HAP-1 (cell line): ENCODE measurements at regions not wholly inside any gene's neighbourhood (a gene's known extent, or its start where the extent isn't known, plus 50 kb on each side); places are given as distances from the start of the nearest gene placed in this dataset.

ENCODE experiments used
- DNase-seq, 2 experiments: peaks; one replicate each; pipeline ENCODE4 v3.0.0-alpha.2; 2016 to 2020; ENCODE audit warnings: low spot score in 2 of 2
- H3K27me3 ChIP-seq: fragments of 250-450 bp; sonication (Bioruptor Pico); 2 replicates; pipeline ENCODE4 v1.5.1; 2020; ENCODE audit warnings: low read depth, mild to moderate bottlenecking, moderate library complexity
- H3K36me3 ChIP-seq: fragments of 250-450 bp; sonication (Bioruptor Pico); replicated peaks from 2 replicates; pipeline ENCODE4 v1.5.1; 2020; ENCODE audit warnings: mild to moderate bottlenecking
- H3K4me1 ChIP-seq: fragments of 250-450 bp; sonication (Bioruptor Pico); 2 replicates; pipeline ENCODE4 v1.5.1; 2020; ENCODE audit warnings: mild to moderate bottlenecking
- H3K4me3 ChIP-seq: fragments of 250-450 bp; sonication (Bioruptor Pico); 2 replicates; pipeline ENCODE4 v1.5.1; 2020; ENCODE audit warnings: mild to moderate bottlenecking, moderate library complexity
- H3K9me3 ChIP-seq: fragments of 250-450 bp; sonication (Bioruptor Pico); 2 replicates; pipeline ENCODE4 v1.5.1; 2020; ENCODE audit warnings: mild to moderate bottlenecking, moderate library complexity
- in situ Hi-C: fragments of 300-500 bp; cut with MboI; formaldehyde crosslinking; loops from 3 replicates; pipeline ENCODE4 v1.14.3; 2020; ENCODE audit warnings: low sequenced_read_pairs, inconsistent platforms, mixed read lengths

DNA sequence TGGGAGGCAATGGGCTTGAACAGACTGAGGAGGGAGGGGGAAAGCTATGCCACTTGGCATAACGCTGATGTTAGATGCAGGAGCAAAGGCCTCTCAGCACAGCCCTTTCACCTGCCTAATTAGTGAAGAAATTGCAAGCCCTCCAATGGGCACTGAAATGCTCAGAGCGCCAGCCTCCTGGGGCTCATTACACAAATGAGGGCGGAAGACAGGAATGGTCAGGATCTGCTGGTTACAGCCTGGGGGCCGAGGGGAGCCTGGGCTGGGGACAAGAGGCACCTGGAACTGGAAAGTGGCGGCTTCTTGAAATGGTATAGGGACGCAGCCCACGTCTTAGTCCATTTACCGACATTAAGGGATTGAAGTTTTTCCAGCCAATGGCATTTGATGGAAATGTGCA lies 50.2 kb upstream of the PLET1 start:
- H3K36me3 ChIP-seq: no peaks in the 10 kb centered on the region
- in situ Hi-C loops: no loop called here
- no peaks in the 10 kb centered on the region for H3K9me3 ChIP-seq
- no peak for DNase-seq
- H3K27me3 ChIP-seq: no peaks in the 10 kb centered on the region
- no peaks in the 10 kb centered on the region for H3K4me1 ChIP-seq
- H3K4me3 ChIP-seq: no peak overlapping the region

DNA sequence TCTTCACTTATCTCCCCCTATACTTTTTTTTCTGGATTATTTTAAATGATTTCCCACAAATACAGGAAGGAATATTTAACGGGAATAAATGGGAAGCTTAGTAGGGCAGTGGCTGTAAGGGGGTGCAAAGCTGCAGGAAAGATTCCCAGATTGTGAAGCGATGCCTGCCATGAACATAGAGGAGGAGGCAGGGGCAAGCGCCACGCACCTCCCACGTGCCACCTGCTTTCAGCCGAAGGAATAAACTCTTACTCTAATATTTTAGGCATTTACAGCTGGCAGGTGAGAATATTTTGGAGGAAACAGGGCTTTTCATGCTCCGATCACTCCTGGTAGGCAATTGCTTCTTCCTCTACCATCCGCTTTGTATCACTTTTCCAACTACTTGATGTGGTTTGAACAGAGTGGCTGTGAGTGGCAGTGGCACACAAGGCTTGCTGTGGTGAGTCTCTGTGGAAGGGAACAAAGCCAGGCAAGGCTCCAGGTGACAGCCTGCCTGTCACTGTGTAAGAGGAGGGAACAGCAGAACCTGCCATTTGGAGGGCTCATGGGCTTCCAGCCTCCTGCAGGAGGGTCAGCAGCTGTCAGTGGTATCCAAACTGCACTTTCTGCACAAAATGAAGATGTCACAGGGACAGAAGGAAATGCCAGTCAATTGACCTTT lies 54.5 kb upstream of the PLET1 start:
- in situ Hi-C loops: no loop called here
- DNase-seq: no peak
- Histone ChIP-seq H3K36me3 (no peaks in the 10 kb centered on the region), H3K9me3 (no peaks in the 10 kb centered on the region), H3K4me1 (no peaks in the 10 kb centered on the region), H3K27me3 (no peaks in the 10 kb centered on the region), H3K4me3 (no peak overlapping the region)

DNA sequence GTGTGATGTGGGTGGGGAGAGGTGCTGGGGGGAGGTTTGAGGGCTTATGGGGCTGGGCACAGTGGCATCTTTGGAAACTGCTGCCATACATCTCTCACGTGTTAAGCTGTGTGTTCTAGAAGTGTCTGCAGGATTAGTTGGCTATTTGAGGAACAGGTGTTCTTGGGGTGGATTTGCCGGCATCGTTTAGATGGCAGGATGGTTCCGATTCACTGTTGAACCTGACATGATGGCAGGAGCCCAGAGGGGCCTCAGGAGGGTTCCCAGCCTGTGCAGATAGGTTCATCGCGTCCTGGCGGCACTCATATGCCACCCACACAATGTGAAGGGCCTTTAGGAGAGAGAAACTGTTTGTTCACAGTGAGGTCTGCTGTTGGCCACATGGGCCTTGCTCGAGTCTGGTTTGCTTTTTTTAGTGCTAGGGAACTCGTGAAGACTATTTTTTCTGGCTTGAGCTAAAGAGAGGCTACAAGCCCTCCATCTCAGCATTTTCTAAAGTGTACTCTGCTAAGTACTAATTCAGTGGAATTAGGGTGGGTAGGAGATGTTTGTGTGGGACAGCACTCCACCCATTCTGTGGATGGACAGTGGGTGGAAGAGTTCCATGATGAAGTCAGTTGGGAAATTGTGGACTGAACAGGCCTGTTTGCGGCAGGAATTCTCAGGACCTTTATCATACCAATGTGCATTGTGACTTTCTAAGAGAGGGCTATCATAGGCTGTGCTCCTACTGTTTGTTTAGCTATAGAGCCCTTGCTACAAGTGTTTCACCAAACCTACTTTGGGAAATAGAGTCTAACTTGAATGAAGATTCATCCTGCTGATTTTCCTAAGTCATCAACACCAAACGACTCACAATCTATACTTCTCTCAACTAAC lies 55.4 kb upstream of the PLET1 start:
- no peak for DNase-seq
- Histone ChIP-seq H3K4me1 (no peaks in the 10 kb centered on the region), H3K27me3 (no peaks in the 10 kb centered on the region), H3K9me3 (no peaks in the 10 kb centered on the region), H3K4me3 (no peak overlapping the region), H3K36me3 (no peaks in the 10 kb centered on the region)
- in situ Hi-C loops: no loop called here

DNA sequence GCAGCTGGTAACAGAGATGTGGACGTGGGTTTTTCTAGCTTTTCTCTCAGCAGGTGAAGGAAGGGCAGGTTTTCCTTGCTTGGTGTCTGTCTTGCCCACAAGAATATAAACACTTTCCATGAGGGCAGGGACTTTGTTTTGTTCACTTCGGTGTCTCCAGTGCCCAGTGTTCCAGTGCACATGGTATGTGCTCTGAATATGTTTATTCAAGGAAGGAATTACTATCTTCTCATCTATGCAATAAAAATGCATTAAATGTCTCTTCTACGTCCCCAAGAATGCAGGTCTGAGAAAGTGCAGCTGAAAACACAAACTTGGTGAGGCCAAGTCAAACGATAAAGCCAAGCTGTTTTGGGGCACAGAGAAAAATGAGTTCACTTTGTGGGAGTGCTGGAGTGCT lies 56.3 kb upstream of the PLET1 start:
- in situ Hi-C loops: no loop called here
- H3K4me1 ChIP-seq: no peaks in the 10 kb centered on the region
- H3K4me3 ChIP-seq: no peak overlapping the region
- no peak for DNase-seq
- H3K27me3 ChIP-seq: no peaks in the 10 kb centered on the region
- no peaks in the 10 kb centered on the region for H3K9me3 ChIP-seq
- no peaks in the 10 kb centered on the region for H3K36me3 ChIP-seq

DNA sequence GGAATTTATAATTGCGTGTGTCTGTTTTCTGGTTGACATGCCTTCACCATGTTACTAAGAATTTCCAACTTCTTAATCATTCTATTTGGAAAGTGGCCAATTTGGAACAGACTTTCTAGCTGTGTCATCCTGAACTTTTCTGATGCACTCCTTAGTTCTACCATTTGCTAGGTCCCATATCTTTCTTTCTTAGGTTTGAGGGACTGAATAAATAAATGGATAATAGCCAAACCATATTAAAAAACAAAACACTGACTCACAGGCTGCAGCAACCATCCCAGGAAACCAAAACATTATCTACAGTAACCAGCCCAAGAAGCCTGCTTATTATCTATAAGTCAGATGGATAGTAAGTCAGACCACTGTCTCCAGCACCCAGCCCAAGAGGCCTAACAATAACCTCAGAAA lies 57.5 kb upstream of the PLET1 start:
- Histone ChIP-seq H3K4me3 (no peak overlapping the region), H3K9me3 (no peaks in the 10 kb centered on the region), H3K4me1 (no peaks in the 10 kb centered on the region), H3K27me3 (no peaks in the 10 kb centered on the region), H3K36me3 (no peaks in the 10 kb centered on the region)
- no peak for DNase-seq
- in situ Hi-C loops: no loop called here

DNA sequence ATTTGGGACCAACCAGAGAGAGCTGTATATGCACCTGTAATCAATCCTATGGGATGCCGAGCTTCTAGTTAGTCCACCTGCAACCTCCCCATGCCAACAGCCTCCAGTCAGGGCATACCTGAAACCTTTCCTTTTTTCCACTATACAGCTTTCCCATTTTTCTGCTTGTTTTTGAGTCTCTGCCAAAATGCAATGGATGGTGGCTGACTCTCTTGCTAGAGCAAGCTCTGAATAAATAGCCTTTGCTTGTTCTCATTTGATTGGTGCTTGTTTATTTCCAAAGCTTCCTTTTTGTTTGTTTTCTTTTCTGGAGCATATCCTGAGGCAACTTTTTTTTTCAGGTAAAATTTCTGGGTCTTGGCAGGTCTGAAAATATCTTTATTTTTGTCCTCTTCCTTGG lies 58.0 kb upstream of the PLET1 start:
- Histone ChIP-seq H3K4me1 (no peaks in the 10 kb centered on the region), H3K27me3 (no peaks in the 10 kb centered on the region), H3K4me3 (no peak overlapping the region), H3K36me3 (no peaks in the 10 kb centered on the region), H3K9me3 (no peaks in the 10 kb centered on the region)
- in situ Hi-C loops: no loop called here
- DNase-seq: no peak

DNA sequence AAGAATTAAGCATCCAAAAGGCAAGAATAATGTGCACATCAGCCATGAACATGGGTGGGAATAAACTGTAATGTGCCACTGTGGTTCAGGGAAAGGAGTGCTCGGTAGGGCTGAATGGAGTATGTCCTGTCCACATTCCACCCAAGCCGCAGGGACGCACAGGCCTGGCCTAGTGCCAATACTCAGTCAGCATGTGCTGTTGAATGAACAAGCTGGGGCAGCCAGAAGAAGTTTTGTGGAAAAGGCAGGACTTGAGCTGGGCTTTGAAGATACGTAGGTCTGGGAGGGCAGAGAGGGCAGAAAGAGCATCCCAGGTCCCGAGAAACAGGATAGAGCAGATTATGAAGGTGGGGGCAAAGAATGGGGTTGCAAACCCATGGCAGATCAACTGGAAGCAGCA lies 60.0 kb upstream of the PLET1 start:
- in situ Hi-C loops: no loop called here
- peak in 1 of 2 experiments; percentile 19 for DNase-seq

DNA sequence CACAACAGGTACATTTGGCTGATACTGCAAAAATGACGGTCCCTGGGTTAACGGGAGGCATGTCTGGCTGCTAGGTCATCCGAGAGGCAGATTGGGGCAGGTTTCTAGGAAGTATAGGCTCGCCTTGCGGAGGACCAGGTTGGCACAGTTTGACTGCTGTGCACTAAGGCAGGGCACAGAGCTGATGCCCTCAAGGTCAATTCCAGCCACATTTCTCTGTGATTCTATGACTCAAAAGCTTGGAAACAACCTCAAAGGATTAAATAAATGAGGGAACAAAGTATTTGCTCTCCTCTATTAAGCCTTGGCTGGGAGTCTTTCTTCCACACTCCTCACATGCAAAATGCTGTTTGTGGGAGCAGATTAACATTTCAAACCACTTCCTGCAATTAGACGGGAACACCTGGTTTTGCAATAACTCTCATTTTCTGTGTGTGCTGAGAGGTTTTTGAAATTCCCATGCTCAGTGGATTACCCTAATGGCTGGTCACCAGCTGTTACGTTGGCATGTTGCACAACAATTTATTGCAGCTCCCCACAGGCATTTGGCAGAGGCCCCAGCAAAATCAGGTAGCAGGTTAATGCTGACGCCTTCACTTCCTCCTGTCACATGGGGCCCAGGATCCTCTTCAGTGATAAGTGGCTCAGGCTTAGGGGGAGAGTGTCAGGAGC lies 61.0 kb upstream of the PLET1 start:
- H3K27me3 ChIP-seq: no peaks in the 10 kb centered on the region
- no peaks in the 10 kb centered on the region for H3K36me3 ChIP-seq
- in situ Hi-C loops: no loop called here
- DNase-seq: peak in 1 of 2 experiments; percentile 8
- no peaks in the 10 kb centered on the region for H3K9me3 ChIP-seq
- no peaks in the 10 kb centered on the region for H3K4me1 ChIP-seq
- no peak overlapping the region for H3K4me3 ChIP-seq

More for the DNA sequence above, 60.0 kb upstream of the PLET1 start:
- H3K4me1 ChIP-seq: no peaks in the 10 kb centered on the region
- H3K9me3 ChIP-seq: no peaks in the 10 kb centered on the region
- no peaks in the 10 kb centered on the region for H3K27me3 ChIP-seq
- H3K36me3 ChIP-seq: no peaks in the 10 kb centered on the region
- H3K4me3 ChIP-seq: no peak overlapping the region

DNA sequence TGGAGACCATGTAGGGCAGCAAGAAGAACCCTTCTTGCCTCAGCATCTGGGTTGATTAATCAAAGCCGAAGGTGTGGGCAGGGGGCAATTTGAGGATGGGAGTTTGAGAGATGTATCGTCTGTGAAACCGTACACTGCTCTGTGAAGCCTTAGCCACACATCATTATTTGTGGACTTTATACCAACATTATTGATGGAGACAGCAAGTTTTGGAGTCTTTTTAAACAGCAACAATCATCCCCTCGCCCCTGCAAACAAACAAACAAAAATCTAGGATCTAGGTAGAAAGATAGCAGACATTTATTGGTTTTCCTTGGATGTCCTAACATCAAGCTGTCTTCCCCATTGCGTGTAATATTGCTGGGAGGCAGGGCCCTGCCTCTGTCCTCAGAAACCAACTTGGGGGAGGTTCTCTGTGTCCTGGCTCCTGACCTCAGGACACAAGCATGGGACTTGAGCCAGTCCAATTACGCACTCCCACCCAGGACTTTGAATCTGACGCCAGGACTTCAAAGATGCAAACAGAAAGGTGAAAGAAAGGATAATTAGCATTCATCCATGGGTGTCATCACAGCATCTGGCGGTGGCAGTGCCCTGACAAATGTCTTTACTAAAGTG lies 61.6 kb upstream of the PLET1 start:
- no peak overlapping the region for H3K4me3 ChIP-seq
- H3K27me3 ChIP-seq: no peaks in the 10 kb centered on the region
- no peaks in the 10 kb centered on the region for H3K4me1 ChIP-seq
- no peak for DNase-seq
- no peaks in the 10 kb centered on the region for H3K36me3 ChIP-seq
- in situ Hi-C loops: no loop called here
- H3K9me3 ChIP-seq: no peaks in the 10 kb centered on the region

DNA sequence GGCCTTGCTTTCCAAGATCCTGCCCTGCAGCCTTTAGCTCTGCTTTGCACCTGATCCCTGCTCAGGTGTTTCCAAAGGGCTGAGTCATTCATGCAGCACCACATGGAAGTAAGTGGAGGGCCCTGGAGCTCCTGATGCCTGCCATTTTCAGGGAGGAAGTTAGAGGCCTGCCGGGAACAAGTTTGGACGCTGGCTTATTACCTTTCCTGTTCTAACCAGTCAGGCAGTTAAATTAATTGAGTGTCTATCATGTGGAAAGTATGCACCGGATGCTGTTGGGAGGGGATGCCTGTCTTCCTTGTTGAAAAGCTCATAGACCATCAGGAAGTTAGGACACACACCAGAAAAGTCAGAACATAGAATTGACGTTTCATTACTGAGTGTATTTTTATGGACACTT lies 73.7 kb upstream of the PLET1 start:
- no peak overlapping the region for H3K4me3 ChIP-seq
- no peaks in the 10 kb centered on the region for H3K36me3 ChIP-seq
- no peak for DNase-seq
- in situ Hi-C loops: no loop called here
- H3K27me3 ChIP-seq: no peaks in the 10 kb centered on the region
- no peaks in the 10 kb centered on the region for H3K9me3 ChIP-seq
- H3K4me1 ChIP-seq: no peaks in the 10 kb centered on the region

DNA sequence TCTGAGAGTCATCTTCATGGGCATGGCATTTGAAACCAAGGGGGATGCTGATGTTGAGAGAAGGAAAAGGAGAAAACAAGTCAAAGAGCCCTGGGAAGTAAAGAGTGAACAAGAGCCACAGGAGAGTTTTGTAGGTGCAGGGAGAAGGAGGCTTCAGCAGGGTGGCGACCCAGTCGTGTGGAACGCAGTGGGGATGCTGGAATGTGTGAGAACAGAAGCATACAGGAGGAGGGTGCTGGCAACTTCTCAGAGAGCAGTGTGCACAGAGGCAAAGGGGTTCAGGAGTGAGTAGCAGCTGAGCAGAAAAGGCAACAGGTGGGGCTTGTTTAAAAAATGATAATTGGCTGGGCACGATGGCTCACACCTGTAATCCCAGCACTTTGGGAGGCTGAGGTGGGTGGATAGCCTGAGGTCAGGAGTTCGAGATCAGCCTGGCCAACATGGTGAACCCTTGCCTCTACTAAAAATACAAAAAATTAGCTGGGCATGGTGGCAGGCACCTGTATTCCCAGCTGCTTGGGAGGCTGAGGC lies 75.8 kb upstream of the PLET1 start:
- no peaks in the 10 kb centered on the region for H3K36me3 ChIP-seq

DNA sequence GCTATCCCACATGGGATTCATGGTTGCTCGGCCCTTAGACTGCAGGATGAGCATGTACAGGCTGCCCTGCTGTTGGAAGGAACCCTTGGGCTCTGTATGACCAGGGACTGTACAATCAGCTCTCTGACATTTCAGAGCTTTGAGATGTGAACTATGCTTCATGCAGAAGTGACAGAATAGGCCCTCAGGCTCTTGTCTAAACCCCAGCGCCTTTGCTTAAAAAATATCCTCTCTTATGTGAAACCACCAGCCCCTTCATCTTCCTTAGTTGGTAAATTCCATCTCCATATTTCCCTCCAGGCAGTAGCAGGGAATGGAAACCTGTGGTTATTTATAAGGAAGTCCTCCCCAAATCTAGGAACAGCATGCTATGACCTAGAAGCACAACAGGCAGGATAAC lies 78.9 kb upstream of the PLET1 start:
- Histone ChIP-seq H3K27me3 (no peaks in the 10 kb centered on the region), H3K9me3 (no peaks in the 10 kb centered on the region), H3K4me3 (no peak overlapping the region), H3K4me1 (no peaks in the 10 kb centered on the region), H3K36me3 (no peaks in the 10 kb centered on the region)
- in situ Hi-C loops: no loop called here
- DNase-seq: no peak

More for the DNA sequence above, 75.8 kb upstream of the PLET1 start:
- Histone ChIP-seq H3K27me3 (no peaks in the 10 kb centered on the region), H3K4me1 (no peaks in the 10 kb centered on the region), H3K9me3 (no peaks in the 10 kb centered on the region), H3K4me3 (no peak overlapping the region)
- DNase-seq: no peak
- in situ Hi-C loops: no loop called here

DNA sequence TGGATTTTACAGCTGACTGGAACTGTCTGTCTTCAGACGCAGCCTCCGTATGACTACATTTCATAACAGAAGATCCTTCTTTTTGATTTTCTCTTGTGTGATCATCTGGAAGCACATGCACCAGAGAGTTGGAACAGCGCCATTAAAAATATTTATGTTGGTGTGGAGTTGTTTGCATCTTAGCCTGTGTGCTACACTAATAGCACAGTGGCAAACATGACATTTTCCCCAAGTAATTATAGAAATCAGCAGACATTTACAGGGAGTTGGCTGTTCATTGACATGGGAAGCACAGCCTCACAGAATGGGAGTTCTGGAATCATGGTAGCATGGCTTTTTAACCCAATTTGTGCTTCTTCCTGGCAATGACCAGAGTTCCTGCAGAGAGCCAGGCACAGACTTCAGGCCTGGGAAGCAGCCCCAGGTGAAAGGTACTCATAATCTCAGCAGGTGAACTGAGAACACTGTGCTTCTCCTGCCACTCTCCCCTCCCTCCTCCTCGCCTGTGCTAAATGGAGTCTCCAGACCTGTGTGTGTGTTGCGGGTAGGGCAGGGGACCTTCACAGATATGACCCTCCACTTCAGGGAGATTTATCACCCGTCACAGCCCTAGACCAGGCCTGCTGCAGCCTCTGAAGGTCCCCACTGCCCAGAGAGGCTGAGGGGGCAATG lies 82.8 kb upstream of the PLET1 start:
- H3K4me1 ChIP-seq: no peaks in the 10 kb centered on the region
- no peaks in the 10 kb centered on the region for H3K27me3 ChIP-seq
- no peak for DNase-seq
- H3K9me3 ChIP-seq: no peaks in the 10 kb centered on the region
- no peak overlapping the region for H3K4me3 ChIP-seq
- in situ Hi-C loops: no loop called here
- no peaks in the 10 kb centered on the region for H3K36me3 ChIP-seq
